ENCODE measurements at regions not wholly inside any gene's neighbourhood (a gene's known extent, or its start where the extent isn't known, plus 50 kb on each side); places are given as distances from the start of the nearest gene placed in this dataset.

- TF ChIP-seq CTCF (IDR thresholded peaks at IDR 0.05; ENCODE audit: low read depth, low read length) (no peak), EZH2phosphoT487 (IDR thresholded peaks at IDR 0.05; ENCODE audit: low read depth) (no peak)
Measured at GRCh38 chrX:33298622-33299021, 87.3 kb upstream of the DMD start.

All from OCI-LY3 (cell line).